ENCODE measurements at regions not wholly inside any gene's neighbourhood (a gene's known extent, or its start where the extent isn't known, plus 50 kb on each side); places are given as distances from the start of the nearest gene placed in this dataset.
"Not testable (repeated sequence)": the region's sequence is repeated elsewhere in the genome, so short reads cannot be mapped to it uniquely, and the experiment has no call there.

GRCh38 chr3:103173940-103174339 is 739.1 kb downstream of the ZPLD1 start:
- DNase-seq (ENCODE audit: low spot score) = no peak

- DNase-seq (ENCODE audit: low spot score) = no peak
Measured at GRCh38 chr3:103181160-103181559, 746.3 kb downstream of the ZPLD1 start.

DNA sequence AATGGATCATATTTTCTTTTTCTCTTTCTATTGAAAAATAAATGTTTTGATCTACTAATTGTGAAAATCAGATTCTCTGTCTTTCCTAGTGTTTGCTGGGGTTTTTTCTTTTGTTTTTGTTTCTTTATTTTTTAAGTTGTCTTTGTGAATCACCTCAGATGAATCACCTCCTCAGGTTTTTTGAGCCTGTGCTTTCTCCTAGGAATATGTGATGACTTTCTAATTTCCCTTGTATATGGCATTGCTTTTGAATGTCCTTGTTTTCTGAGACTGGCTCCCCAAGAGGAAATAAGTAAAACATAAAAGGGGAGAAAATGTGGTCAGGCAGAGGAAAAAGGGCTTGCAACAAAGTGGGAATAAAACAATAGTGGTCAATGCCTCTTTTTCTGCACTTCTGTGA is 750.0 kb downstream of the ZPLD1 start:
- DNase-seq (ENCODE audit: low spot score) = no peak

DNA sequence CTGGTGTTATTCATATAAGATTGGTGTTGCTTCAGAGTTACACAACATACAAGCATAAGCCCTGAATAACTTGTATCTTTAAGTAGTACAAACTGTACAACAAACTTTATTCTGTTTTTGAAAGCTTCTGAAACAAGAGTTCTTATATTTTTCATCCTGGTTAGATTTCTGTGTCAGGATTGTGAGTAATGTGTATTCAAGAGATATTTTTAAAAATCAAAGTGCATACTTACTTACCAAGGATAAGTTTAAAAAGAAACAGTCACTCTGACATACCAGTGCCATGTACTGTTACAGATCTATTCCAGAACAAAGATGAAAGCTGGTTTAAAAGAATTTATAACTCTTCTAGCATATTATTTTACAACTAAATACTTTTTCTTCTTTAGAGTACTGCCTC is 755.1 kb downstream of the ZPLD1 start:
- DNase-seq (ENCODE audit: low spot score) = no peak

DNA sequence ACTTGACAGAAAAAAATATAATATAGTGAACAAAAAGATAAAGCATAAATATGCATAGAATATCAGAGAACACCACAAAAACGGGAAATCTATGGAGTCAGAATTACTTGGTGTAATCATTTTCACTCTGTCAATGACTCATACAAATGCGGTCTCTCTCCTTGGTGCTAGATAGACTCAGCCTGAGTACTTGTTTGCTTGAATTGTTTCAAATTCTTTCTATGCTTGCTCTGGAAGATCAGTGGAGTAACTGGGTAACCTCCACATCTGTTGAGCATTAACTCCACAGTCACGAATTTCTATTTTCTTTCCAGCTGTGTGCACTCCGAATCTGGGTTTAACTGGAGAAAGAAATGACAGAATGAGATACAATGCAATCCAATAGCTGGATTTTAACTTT is 760.4 kb downstream of the ZPLD1 start:
- DNase-seq (ENCODE audit: low spot score) = no peak

- DNase-seq (ENCODE audit: low spot score) = no peak
Measured at GRCh38 chr3:103203441-103203840, 768.6 kb downstream of the ZPLD1 start.

DNA sequence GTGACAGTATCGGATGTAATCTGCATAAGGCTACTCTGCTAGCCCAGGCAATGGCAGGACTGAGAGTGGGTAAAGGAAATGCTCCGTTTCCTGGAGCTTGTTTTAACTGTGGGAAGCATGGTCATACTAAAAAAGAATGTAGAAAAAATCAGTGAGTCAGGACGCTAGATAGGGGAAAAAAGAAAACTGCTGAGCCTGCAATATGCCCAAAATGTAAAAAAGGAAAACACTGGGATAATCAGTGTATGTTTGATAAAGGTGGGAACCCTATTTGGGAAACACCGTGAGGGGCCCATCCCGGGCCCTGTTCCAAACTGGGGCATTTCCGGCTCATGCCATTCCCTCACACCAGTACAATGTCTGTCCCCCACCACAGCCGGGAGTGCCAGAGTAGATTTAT is 775.8 kb downstream of the ZPLD1 start:
- no peak for DNase-seq (ENCODE audit: low spot score)

- DNase-seq (ENCODE audit: low spot score) = no peak
Measured at GRCh38 chr3:103218146-103218545, 783.3 kb downstream of the ZPLD1 start.

- DNase-seq (ENCODE audit: low spot score) = no peak
Measured at GRCh38 chr3:103218793-103219192, 784.0 kb downstream of the ZPLD1 start.

GRCh38 chr3:103227651-103228050 is 792.8 kb downstream of the ZPLD1 start:
- no peak for DNase-seq (ENCODE audit: low spot score)

DNA sequence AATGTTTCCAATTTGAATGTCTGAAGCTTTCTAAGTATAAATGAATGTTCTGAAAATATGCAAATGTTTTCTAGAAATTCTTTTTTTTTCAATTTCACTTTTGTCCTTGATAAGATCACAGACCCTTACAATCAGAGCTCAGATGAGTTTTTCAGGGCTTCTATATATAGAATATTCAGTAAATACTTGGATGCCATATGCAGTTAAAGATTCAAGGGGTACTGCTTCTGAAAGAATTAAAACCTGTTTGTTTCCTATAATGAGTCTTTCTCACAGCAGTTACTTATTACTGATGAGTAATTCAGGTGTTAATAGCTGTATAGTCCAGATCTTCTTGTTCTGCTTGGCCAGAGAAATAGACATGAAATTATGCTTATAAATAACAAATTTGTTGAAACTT is 812.6 kb downstream of the ZPLD1 start:
- DNase-seq (ENCODE audit: low spot score) = no peak

DNA sequence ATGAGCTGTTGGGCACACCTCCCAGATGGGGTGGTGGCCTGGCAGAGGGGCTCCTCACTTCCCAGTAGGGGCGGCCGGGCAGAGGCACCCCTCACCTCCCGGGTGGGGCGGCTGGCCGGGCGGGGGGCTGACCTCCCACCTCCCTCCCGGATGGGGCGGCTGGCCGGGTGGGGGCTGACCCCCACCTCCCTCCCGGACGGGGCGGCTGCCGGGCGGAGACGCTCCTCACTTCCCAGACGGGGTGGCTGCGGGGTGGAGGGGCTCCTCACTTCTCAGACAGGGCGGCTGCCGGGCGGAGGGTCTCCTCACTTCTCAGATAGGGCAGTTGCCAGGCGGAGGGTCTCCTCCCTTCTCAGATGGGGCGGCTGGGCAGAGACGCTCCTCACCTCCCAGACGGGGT is 820.0 kb downstream of the ZPLD1 start:
- not testable (repeated sequence) for DNase-seq (ENCODE audit: low spot score)

- DNase-seq (ENCODE audit: low spot score) = no peak
Measured at GRCh38 chr3:103269287-103269686, 834.5 kb downstream of the ZPLD1 start.

GRCh38 chr3:103271575-103271974 is 836.8 kb downstream of the ZPLD1 start:
- no peak for DNase-seq (ENCODE audit: low spot score)

GRCh38 chr3:103295974-103296570 is 861.3 kb downstream of the ZPLD1 start:
- no peak for DNase-seq (ENCODE audit: low spot score)

- DNase-seq (ENCODE audit: low spot score) = not testable (repeated sequence)
Measured at GRCh38 chr3:103297502-103297901, 862.7 kb downstream of the ZPLD1 start.

DNA sequence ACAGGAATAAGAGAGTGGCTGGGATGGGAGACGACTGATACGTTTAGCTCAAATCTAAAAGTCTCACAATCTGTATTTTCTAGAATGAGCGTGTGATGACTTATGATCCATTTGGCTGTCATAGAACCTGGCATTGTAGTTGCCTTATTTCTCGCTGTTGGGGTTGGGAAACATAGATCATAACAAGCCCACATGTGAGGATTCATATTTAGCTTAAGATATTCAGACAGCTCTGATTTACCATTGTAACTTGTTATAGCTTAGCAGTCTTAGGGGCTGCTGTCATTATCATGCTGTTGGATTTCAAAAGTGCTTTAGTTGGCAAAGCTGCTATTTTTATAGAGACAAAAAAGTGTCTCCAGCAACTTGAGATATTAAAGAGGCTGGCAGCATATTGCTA is 871.3 kb downstream of the ZPLD1 start:
- DNase-seq (ENCODE audit: low spot score) = no peak

GRCh38 chr3:103308921-103309320 is 874.1 kb downstream of the ZPLD1 start:
- DNase-seq (ENCODE audit: low spot score) = no peak

DNA sequence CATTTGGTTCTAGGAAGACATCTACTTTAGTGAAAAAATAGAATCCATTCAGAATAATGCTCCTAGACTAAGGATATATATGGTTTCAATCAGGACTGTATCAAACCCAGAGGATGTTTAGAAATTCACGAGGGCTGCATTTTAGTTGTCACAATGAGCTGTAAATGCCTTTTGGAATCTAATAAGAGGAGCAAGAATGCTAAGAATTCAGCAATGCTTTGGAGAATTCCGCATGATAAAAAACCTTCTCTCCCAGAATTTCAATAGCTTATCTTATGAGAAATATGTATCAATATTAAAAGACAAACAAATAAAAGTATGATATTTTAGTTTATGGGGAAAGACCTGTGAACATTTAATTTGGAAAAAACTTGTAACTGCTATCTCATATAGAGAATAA is 885.1 kb downstream of the ZPLD1 start:
- DNase-seq (ENCODE audit: low spot score) = no peak

DNA sequence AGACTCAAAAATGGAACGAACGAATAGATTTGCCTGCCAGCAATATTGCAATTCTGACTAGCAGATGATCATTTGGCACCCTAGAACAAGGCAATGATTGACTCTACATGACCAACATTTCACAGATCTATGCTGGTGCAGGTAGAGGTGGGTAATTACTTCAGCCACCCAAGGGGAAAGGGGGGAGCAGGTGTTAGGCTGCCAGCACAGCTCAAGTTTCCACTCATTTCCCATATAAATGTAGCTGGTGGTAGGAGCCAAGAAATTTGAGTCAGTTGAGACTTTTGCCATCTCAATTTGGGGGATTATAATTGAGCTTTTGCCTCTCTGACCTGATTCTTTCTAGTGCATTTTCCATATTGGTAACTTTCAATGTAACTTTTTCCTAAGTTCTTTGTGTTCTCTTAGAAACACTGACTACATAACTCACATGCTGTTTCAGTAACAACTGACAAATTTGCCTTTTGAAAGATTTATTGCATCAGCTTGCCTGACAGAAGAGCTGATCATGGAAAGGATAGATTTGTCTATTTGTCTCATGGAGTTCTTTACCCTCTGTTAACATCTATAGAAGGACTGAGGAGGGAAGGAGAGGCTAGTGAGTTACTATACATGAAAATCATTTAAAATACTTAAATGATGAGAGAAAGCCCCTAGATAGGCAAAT is 902.5 kb downstream of the ZPLD1 start:
- DNase-seq (ENCODE audit: low spot score) = no peak

GRCh38 chr3:103341078-103341606 is 906.3 kb downstream of the ZPLD1 start:
- DNase-seq (ENCODE audit: low spot score) = no peak

- DNase-seq (ENCODE audit: low spot score) = no peak
Measured at GRCh38 chr3:103342205-103342731, 907.5 kb downstream of the ZPLD1 start.

- DNase-seq (ENCODE audit: low spot score) = no peak
Measured at GRCh38 chr3:103349760-103350159, 914.9 kb downstream of the ZPLD1 start.

- DNase-seq (ENCODE audit: low spot score) = no peak
Measured at GRCh38 chr3:103365467-103365866, 930.7 kb downstream of the ZPLD1 start.

Measured in AG08396 (cell line).